HG03521 (cell line): ENCODE measurements at regions not wholly inside any gene's neighbourhood (a gene's known extent, or its start where the extent isn't known, plus 50 kb on each side); places are given as distances from the start of the nearest gene placed in this dataset.
"Not testable (repeated sequence)": the region's sequence is repeated elsewhere in the genome, so short reads cannot be mapped to it uniquely, and the experiment has no call there.

Experiments used
- ATAC-seq: cut with Tn5 transposase; IDR thresholded peaks from one replicate; pipeline ENCODE4 v1.9.1; 2021; ENCODE audit warnings: mild to moderate bottlenecking, moderate library complexity; ENCODE audit not compliant: unreplicated experiment

GRCh38 chr13:69649063-69649392 lies 458.6 kb upstream of the ATXN8OS start:
- no peak for ATAC-seq

GRCh38 chr13:69648340-69649062 lies 459.1 kb upstream of the ATXN8OS start:
- no peak for ATAC-seq

- no peak for ATAC-seq
Observed at GRCh38 chr13:69644447-69644846, 463.2 kb upstream of the ATXN8OS start.

GRCh38 chr13:69641773-69642172 lies 465.9 kb upstream of the ATXN8OS start:
- ATAC-seq: no peak

GRCh38 chr13:69633044-69633443 lies 474.6 kb upstream of the ATXN8OS start:
- no peak for ATAC-seq

- no peak for ATAC-seq
Observed at GRCh38 chr13:69623973-69624372, 483.7 kb upstream of the ATXN8OS start.

- no peak for ATAC-seq
Observed at GRCh38 chr13:69619651-69620050, 488.0 kb upstream of the ATXN8OS start.

- ATAC-seq: no peak
Observed at GRCh38 chr13:69618838-69619237, 488.8 kb upstream of the ATXN8OS start.

GRCh38 chr13:69618393-69618792 lies 489.2 kb upstream of the ATXN8OS start:
- no peak for ATAC-seq

- ATAC-seq: no peak
Observed at GRCh38 chr13:69617587-69617986, 490.0 kb upstream of the ATXN8OS start.

- ATAC-seq: no peak
Observed at GRCh38 chr13:69616396-69616795, 491.2 kb upstream of the ATXN8OS start.

GRCh38 chr13:69615055-69615454 lies 492.6 kb upstream of the ATXN8OS start:
- not testable (repeated sequence) for ATAC-seq

GRCh38 chr13:69604698-69605097 lies 502.9 kb upstream of the ATXN8OS start:
- no peak for ATAC-seq

- no peak for ATAC-seq
Observed at GRCh38 chr13:69603144-69603853, 504.3 kb upstream of the ATXN8OS start.

GRCh38 chr13:69601661-69602060 lies 506.0 kb upstream of the ATXN8OS start:
- no peak for ATAC-seq

GRCh38 chr13:69600811-69601210 lies 506.8 kb upstream of the ATXN8OS start:
- ATAC-seq: no peak

GRCh38 chr13:69597088-69597487 lies 510.5 kb upstream of the ATXN8OS start:
- ATAC-seq: no peak

- no peak for ATAC-seq
Observed at GRCh38 chr13:69595181-69595580, 512.4 kb upstream of the ATXN8OS start.

- no peak for ATAC-seq
Observed at GRCh38 chr13:69591437-69591836, 516.2 kb upstream of the ATXN8OS start.

- no peak for ATAC-seq
Observed at GRCh38 chr13:69589531-69590235, 517.9 kb upstream of the ATXN8OS start.

- no peak for ATAC-seq
Observed at GRCh38 chr13:69585656-69586055, 522.0 kb upstream of the ATXN8OS start.

- ATAC-seq: no peak
Observed at GRCh38 chr13:69580255-69580654, 527.4 kb upstream of the ATXN8OS start.
